ENCODE measurements at regions not wholly inside any gene's neighbourhood (a gene's known extent, or its start where the extent isn't known, plus 50 kb on each side); places are given as distances from the start of the nearest gene placed in this dataset.

GRCh38 chr17:13085578-13085977, 67.8 kb upstream of the ELAC2 start:
- TF ChIP-seq REST (IDR thresholded peaks at IDR 0.05; ENCODE audit: unreplicated experiment) (no peak), CTCF (conservative IDR thresholded peaks at IDR 0.05; ENCODE audit: low read depth in 2 of 2) (no peak), POLR2AphosphoS5 (IDR thresholded peaks at IDR 0.05; ENCODE audit: low read depth) (no peak), EZH2 (IDR thresholded peaks at IDR 0.05; ENCODE audit: low read depth, unreplicated experiment) (no peak), EZH2phosphoT487 (IDR thresholded peaks at IDR 0.05; ENCODE audit: unreplicated experiment) (no peak), STAT1 (IDR thresholded peaks at IDR 0.05; ENCODE audit: unreplicated experiment) (no peak), JUNB (IDR thresholded peaks at IDR 0.05; ENCODE audit: unreplicated experiment) (no peak), CREB1 (CRISPR knock-in tag; IDR thresholded peaks at IDR 0.05; ENCODE audit: low read depth) (no peak), ZNF462 (CRISPR knock-in tag; IDR thresholded peaks at IDR 0.05) (no peak), NANOG (IDR thresholded peaks at IDR 0.05; ENCODE audit: borderline replicate concordance) (no peak), ETS1 (IDR thresholded peaks at IDR 0.05) (no peak), ZNF331 (CRISPR knock-in tag; IDR thresholded peaks at IDR 0.05; ENCODE audit: low read depth) (no peak), ZNF114 (CRISPR knock-in tag; IDR thresholded peaks at IDR 0.05) (no peak)
